Keratinocyte (primary cell): ENCODE measurements at regions not wholly inside any gene's neighbourhood (a gene's known extent, or its start where the extent isn't known, plus 50 kb on each side); places are given as distances from the start of the nearest gene placed in this dataset.

Experiments used
- EZH2 ChIP-seq: IDR thresholded peaks from one replicate; pipeline ENCODE4 v1.6.1; 2012; ENCODE audit warnings: inconsistent platforms, mild to moderate bottlenecking, low read length, moderate library complexity
- TF ChIP-seq, protein P1 (sequence below), 3 experiments: IDR thresholded peaks in 1 of 3; conservative IDR thresholded peaks in 1 of 3; optimal IDR thresholded peaks in 1 of 3; 2 replicates in 2 of 3; 3 replicates in 1 of 3; pipeline versions ENCODE3 to v1.5.1; 2011; ENCODE audit warnings: low read length in 3 of 3, mild to moderate bottlenecking in 3 of 3, moderate library complexity in 2 of 3, control low read depth in 1 of 3, inconsistent platforms in 1 of 3; ENCODE audit not compliant: insufficient read depth in 2 of 3; ENCODE audit errors: extremely low read depth in 1 of 3

DNA sequence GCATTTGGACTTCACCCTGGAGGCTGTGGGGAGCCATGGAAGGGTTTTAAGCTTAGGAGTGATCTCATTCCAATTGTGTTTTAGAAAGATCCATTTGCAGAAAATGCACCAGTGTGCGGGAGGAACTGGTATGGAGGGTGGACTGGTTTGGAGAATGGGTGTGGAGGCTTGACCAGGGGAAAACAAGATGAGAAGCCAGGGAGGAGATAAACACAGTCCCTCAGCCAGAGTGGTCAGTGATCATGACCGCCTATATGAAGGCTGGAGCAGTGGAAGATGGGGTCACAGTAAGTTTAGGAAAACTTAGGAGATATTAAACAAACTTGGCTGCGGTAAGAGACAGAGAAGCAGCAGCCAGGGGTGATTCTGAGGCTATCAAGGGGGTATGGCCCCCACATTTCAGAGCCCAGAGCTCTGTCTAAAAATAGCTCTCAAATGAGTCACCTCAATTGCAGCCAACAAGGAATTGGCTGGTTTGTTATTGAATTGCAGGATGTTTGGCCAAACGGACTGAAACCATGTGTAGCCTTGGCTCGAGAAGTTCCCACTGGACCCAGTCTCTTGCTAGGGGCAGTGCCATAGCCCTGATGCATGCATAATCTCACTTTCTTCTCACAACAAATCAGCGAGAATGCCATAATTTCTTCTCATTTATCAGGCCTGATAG is 159.9 kb upstream of the TOP1 start:
- TF ChIP-seq, protein P1, sequence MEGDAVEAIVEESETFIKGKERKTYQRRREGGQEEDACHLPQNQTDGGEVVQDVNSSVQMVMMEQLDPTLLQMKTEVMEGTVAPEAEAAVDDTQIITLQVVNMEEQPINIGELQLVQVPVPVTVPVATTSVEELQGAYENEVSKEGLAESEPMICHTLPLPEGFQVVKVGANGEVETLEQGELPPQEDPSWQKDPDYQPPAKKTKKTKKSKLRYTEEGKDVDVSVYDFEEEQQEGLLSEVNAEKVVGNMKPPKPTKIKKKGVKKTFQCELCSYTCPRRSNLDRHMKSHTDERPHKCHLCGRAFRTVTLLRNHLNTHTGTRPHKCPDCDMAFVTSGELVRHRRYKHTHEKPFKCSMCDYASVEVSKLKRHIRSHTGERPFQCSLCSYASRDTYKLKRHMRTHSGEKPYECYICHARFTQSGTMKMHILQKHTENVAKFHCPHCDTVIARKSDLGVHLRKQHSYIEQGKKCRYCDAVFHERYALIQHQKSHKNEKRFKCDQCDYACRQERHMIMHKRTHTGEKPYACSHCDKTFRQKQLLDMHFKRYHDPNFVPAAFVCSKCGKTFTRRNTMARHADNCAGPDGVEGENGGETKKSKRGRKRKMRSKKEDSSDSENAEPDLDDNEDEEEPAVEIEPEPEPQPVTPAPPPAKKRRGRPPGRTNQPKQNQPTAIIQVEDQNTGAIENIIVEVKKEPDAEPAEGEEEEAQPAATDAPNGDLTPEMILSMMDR (optimal IDR thresholded peaks at IDR 0.05 in 1 of 3, IDR thresholded peaks at IDR 0.05 in 1 of 3, conservative IDR thresholded peaks at IDR 0.05 in 1 of 3; ENCODE audit: extremely low read depth in 1 of 3, insufficient read depth in 2 of 3, low read length in 3 of 3) = no peak
- TF ChIP-seq EZH2 = no peak
